Upper lobe of left lung (tissue), 6 donors: ENCODE measurements at regions not wholly inside any gene's neighbourhood (a gene's known extent, or its start where the extent isn't known, plus 50 kb on each side); places are given as distances from the start of the nearest gene placed in this dataset.

Source experiments
- ATAC-seq, 2 donors: fragments of 200-7000 bp; cut with Tn5 transposase; one replicate each; pipeline ENCODE4 v1.9.1; 2022; ENCODE audit warnings: mild to moderate bottlenecking in 2 of 2, moderate library complexity in 2 of 2; ENCODE audit not compliant: low FRiP score in 2 of 2
- DNase-seq, 2 donors: peaks; one replicate each; pipeline ENCODE4 v3.0.0-alpha.2; 2019 to 2020
- H3K27ac ChIP-seq, 4 donors: fragments of 200-600 bp; sonication (generic); one replicate each; pipeline ENCODE4 v1.5.1; 2016 to 2019
- H3K27me3 ChIP-seq, 4 donors: fragments of 200-600 bp; sonication (generic); one replicate each; pipeline ENCODE4 v1.5.1; 2017 to 2019
- H3K36me3 ChIP-seq, 4 donors: fragments of 200-600 bp; sonication (generic); one replicate each; pipeline ENCODE4 v1.5.1; 2016 to 2019
- H3K4me1 ChIP-seq, 4 donors: fragments of 200-600 bp; sonication (generic); one replicate each; pipeline ENCODE4 v1.5.1; 2018 to 2019
- H3K4me3 ChIP-seq, 4 donors: fragments of 200-600 bp; sonication (generic); one replicate each; pipeline ENCODE4 v1.5.1; 2017 to 2019; ENCODE audit warnings: mild to moderate bottlenecking in 2 of 4, moderate library complexity in 1 of 4
- H3K9me3 ChIP-seq, 4 donors: fragments of 200-600 bp; sonication (generic); one replicate each; pipeline ENCODE4 v1.5.1; 2018 to 2019
- CTCF ChIP-seq, 6 experiments: fragments of 450-650 bp in 4 of 6; fragments of 200-600 bp in 2 of 6; sonication (generic) in 2 of 6; IDR thresholded peaks; one replicate each; pipeline ENCODE4 v1.5.1; 2016 to 2019; ENCODE audit warnings: antibody characterized with exemption in 6 of 6
- EP300 ChIP-seq, 4 donors: sonication (generic); formaldehyde crosslinking; IDR thresholded peaks; one replicate each; pipeline ENCODE4 v1.5.1; 2017; ENCODE audit warnings: antibody characterized with exemption in 4 of 4, control low read depth in 2 of 4
- POLR2A ChIP-seq, 4 donors: fragments of 450-650 bp; IDR thresholded peaks; one replicate each; pipeline ENCODE4 v1.5.1; 2016 to 2017; ENCODE audit warnings: antibody characterized with exemption in 4 of 4, mild to moderate bottlenecking in 2 of 4
- POLR2AphosphoS5 ChIP-seq, 2 donors: sonication (generic); formaldehyde crosslinking; IDR thresholded peaks; one replicate each; pipeline ENCODE4 v1.5.1; 2017; ENCODE audit warnings: antibody characterized with exemption in 2 of 2
- WGBS, 2 donors: methylation state at CpG; one replicate each; pipeline ENCODE4 v1.1.5; 2017 to 2018; 5-methylcytosine and 5-hydroxymethylcytosine counted together
- donor health status: DM: no; HTN: no; CAD: no; lungs with moderate emphysema.
- donor health status: DM: no; HTN: yes; CAD: no; lungs with severe emphysema.

GRCh38 chr6:105920071-105920470 lies 166.1 kb upstream of the PRDM1 start:
- no peak overlapping the region for H3K27ac ChIP-seq
- H3K9me3 ChIP-seq = no peaks in the 10 kb centered on the region
- no peaks in the 10 kb centered on the region for H3K36me3 ChIP-seq
- no peaks in the 10 kb centered on the region for H3K4me1 ChIP-seq
- DNase-seq (no peak), ATAC-seq (no peak)
- no peaks in the 10 kb centered on the region for H3K27me3 ChIP-seq
- 82 to 93% methylated on average over 2 of the region's 2 CpGs for WGBS, 2 donors
- TF ChIP-seq EP300 (IDR thresholded peaks at IDR 0.05) (no peak), POLR2A (IDR thresholded peaks at IDR 0.05) (no peak), POLR2AphosphoS5 (IDR thresholded peaks at IDR 0.05) (no peak), CTCF (IDR thresholded peaks at IDR 0.05) (no peak)
- no peak overlapping the region for H3K4me3 ChIP-seq

GRCh38 chr6:105917038-105917695 lies 169.0 kb upstream of the PRDM1 start:
- ATAC-seq (no peak), DNase-seq (no peak)
- WGBS, 2 donors = 70 to 84% methylated on average over 2 of the region's 2 CpGs
- Histone ChIP-seq H3K27me3 (no peaks in the 10 kb centered on the region), H3K4me1 (no peaks in the 10 kb centered on the region), H3K9me3 (no peaks in the 10 kb centered on the region), H3K27ac (no peak overlapping the region), H3K36me3 (no peaks in the 10 kb centered on the region), H3K4me3 (no peak overlapping the region)
- no peak for TF ChIP-seq POLR2AphosphoS5 (IDR thresholded peaks at IDR 0.05)

GRCh38 chr6:105911106-105911629 lies 175.0 kb upstream of the PRDM1 start:
- Histone ChIP-seq H3K27me3 (no peaks in the 10 kb centered on the region), H3K9me3 (no peaks in the 10 kb centered on the region), H3K27ac (no peak overlapping the region), H3K36me3 (no peaks in the 10 kb centered on the region), H3K4me1 (no peaks in the 10 kb centered on the region), H3K4me3 (no peak overlapping the region)
- ATAC-seq (no peak), DNase-seq (no peak)
- no peak for TF ChIP-seq CTCF (IDR thresholded peaks at IDR 0.05)
- no peak for TF ChIP-seq EP300 (IDR thresholded peaks at IDR 0.05)
- TF ChIP-seq POLR2AphosphoS5 (IDR thresholded peaks at IDR 0.05) = no peak
- 66 to 84% methylated on average over 4 of the region's 4 CpGs for WGBS, 2 donors

- peak in 1 of 2 donors; percentile 79 for ATAC-seq
- Histone ChIP-seq H3K27me3 (no peaks in the 10 kb centered on the region), H3K36me3 (no peaks in the 10 kb centered on the region), H3K4me3 (no peak overlapping the region), H3K27ac (no peak overlapping the region), H3K9me3 (no peaks in the 10 kb centered on the region), H3K4me1 (no peaks in the 10 kb centered on the region)
- WGBS, 2 donors = 59 to 62% methylated on average over 6 of the region's 6 CpGs
- TF ChIP-seq CTCF (IDR thresholded peaks at IDR 0.05) = no peak
- TF ChIP-seq POLR2A (IDR thresholded peaks at IDR 0.05) = no peak
- no peak for DNase-seq
Measured at GRCh38 chr6:105909106-105909505, 177.0 kb upstream of the PRDM1 start.

GRCh38 chr6:105907991-105908390 lies 178.1 kb upstream of the PRDM1 start:
- Histone ChIP-seq H3K9me3 (no peaks in the 10 kb centered on the region), H3K4me3 (no peak overlapping the region), H3K27ac (no peak overlapping the region), H3K36me3 (no peaks in the 10 kb centered on the region), H3K27me3 (no peaks in the 10 kb centered on the region), H3K4me1 (no peaks in the 10 kb centered on the region)
- no peak for ATAC-seq
- no peak for DNase-seq
- WGBS, 2 donors = 86 to 91% methylated on average over 5 of the region's 5 CpGs
- TF ChIP-seq CTCF (IDR thresholded peaks at IDR 0.05) (no peak), POLR2AphosphoS5 (IDR thresholded peaks at IDR 0.05) (no peak), EP300 (IDR thresholded peaks at IDR 0.05) (no peak), POLR2A (IDR thresholded peaks at IDR 0.05) (no peak)
